ENCODE measurements at regions not wholly inside any gene's neighbourhood (a gene's known extent, or its start where the extent isn't known, plus 50 kb on each side); places are given as distances from the start of the nearest gene placed in this dataset.

GRCh38 chr9:129459547-129460322, 161.2 kb downstream of the C9orf50 start:
- Mint-ChIP-seq H3K27ac (ENCODE audit: unreplicated experiment) (no peak overlapping the region), H3K9me3 (peaks cover 12% of the 10 kb centered on the region), H3K4me1 (peaks cover 49% of the 10 kb centered on the region), H3K36me3 (ENCODE audit: low read depth) (no peaks in the 10 kb centered on the region), H3K27me3 (ENCODE audit: low read depth) (no peaks in the 10 kb centered on the region), H3K4me3 (no peak overlapping the region)
- no peak for TF ChIP-seq CTCF (conservative IDR thresholded peaks at IDR 0.05)
- no peak for DNase-seq (ENCODE audit: low read depth, low spot score)

DNA sequence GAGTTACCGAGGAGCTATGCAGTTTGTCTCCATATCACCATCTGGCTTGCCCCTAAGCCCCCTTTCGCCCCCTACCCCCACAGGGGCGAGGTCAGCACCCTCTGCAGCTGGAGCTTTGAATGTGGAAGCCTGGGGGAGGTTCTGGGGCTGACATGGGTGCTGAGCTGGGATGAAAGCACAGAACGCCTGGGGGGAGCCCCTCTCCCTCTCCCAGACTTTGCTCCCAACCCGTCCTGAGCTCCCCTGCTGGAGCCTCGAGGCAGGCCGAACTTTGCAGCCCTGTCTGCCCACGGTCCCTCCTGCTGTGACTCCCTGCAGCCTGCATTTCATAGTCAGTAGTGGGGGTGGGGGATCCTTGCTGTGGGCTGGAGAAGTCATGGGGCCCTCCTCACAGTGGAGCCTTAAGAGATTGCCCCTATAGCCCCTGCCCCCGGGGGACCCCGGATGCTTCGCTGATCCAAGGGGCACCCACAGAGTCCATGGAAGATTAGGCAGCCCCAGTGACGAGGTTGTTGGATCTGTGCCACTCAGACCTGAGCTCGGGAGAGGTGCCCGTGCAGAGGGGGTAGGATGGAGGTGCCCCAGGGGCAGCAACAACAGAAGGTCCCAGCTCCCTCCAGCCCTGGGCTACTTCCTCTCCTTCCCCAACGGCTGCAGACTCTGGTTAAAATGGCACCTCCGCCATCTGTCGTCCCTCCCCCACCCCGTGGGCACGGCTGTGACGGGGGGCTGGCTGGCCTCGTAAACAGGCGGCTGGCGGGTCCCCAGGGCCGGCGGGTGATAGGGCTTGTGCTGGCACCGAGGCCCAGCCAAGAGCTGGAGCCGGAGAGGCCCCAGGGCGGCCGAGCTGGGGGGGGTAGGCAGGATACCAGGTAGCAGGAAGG, 162.0 kb downstream of the C9orf50 start:
- H3K9me3 Mint-ChIP-seq, result peaks cover 12% of the 10 kb centered on the region
- no peak for TF ChIP-seq CTCF (conservative IDR thresholded peaks at IDR 0.05)
- H3K4me3 Mint-ChIP-seq, result peak overlapping the region; percentile 47
- no peak overlapping the region for H3K27ac Mint-ChIP-seq (ENCODE audit: unreplicated experiment)
- DNase-seq (ENCODE audit: low read depth, low spot score), result no peak
- no peaks in the 10 kb centered on the region for H3K36me3 Mint-ChIP-seq (ENCODE audit: low read depth)
- no peaks in the 10 kb centered on the region for H3K27me3 Mint-ChIP-seq (ENCODE audit: low read depth)
- peaks cover 51% of the 10 kb centered on the region for H3K4me1 Mint-ChIP-seq

GRCh38 chr9:129458155-129458661, 162.7 kb downstream of the C9orf50 start:
- H3K4me3 Mint-ChIP-seq, result no peak overlapping the region
- H3K27ac Mint-ChIP-seq (ENCODE audit: unreplicated experiment), result no peak overlapping the region
- TF ChIP-seq CTCF (conservative IDR thresholded peaks at IDR 0.05), result no peak

DNA sequence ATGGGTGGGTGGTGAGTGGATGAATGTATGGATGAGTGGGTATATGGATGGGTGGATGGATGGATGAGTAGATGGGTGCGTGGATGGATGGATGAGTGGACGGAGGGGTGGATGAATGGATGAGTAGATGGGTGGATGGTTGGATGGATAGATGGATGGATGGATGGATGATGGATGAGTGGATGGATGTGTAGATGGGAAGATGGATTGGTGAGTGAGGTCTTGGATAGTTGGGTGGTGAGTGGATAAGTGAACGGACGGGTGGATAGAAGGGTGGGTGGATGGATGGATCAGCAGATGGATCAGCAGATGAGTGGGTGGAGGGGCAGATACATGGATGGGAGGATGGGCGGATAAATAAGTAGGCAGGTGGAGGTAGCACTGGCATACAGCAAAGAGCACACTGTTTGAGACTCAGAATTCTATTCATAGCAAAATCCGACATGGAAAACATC, 163.5 kb downstream of the C9orf50 start:
- no peak for DNase-seq (ENCODE audit: low read depth, low spot score)
- H3K27me3 Mint-ChIP-seq (ENCODE audit: low read depth), result no peaks in the 10 kb centered on the region
- peaks cover 12% of the 10 kb centered on the region for H3K9me3 Mint-ChIP-seq
- TF ChIP-seq CTCF (conservative IDR thresholded peaks at IDR 0.05), result no peak
- no peak overlapping the region for H3K27ac Mint-ChIP-seq (ENCODE audit: unreplicated experiment)
- H3K4me1 Mint-ChIP-seq, result peaks cover 51% of the 10 kb centered on the region
- no peaks in the 10 kb centered on the region for H3K36me3 Mint-ChIP-seq (ENCODE audit: low read depth)
- H3K4me3 Mint-ChIP-seq, result no peak overlapping the region

More at GRCh38 chr9:129458155-129458661, 162.7 kb downstream of the C9orf50 start:
- H3K4me1 Mint-ChIP-seq, result peaks cover 48% of the 10 kb centered on the region
- H3K36me3 Mint-ChIP-seq (ENCODE audit: low read depth), result no peaks in the 10 kb centered on the region
- DNase-seq (ENCODE audit: low read depth, low spot score), result no peak
- peaks cover 12% of the 10 kb centered on the region for H3K9me3 Mint-ChIP-seq
- no peaks in the 10 kb centered on the region for H3K27me3 Mint-ChIP-seq (ENCODE audit: low read depth)

- H3K27me3 Mint-ChIP-seq (ENCODE audit: low read depth), result no peaks in the 10 kb centered on the region
- no peaks in the 10 kb centered on the region for H3K36me3 Mint-ChIP-seq (ENCODE audit: low read depth)
- H3K4me1 Mint-ChIP-seq, result peaks cover 57% of the 10 kb centered on the region
Observed at GRCh38 chr9:129456549-129457324, 164.2 kb downstream of the C9orf50 start.

More at GRCh38 chr9:129456549-129457324, 164.2 kb downstream of the C9orf50 start:
- Mint-ChIP-seq H3K27ac (ENCODE audit: unreplicated experiment) (no peak overlapping the region), H3K4me3 (no peak overlapping the region), H3K9me3 (peaks cover 12% of the 10 kb centered on the region)
- DNase-seq (ENCODE audit: low read depth, low spot score), result no peak
- no peak for TF ChIP-seq CTCF (conservative IDR thresholded peaks at IDR 0.05)
